Naive thymus-derived CD4-positive, alpha-beta T cell (primary cell): ENCODE measurements at regions not wholly inside any gene's neighbourhood (a gene's known extent, or its start where the extent isn't known, plus 50 kb on each side); places are given as distances from the start of the nearest gene placed in this dataset.
"Not testable (repeated sequence)": the region's sequence is repeated elsewhere in the genome, so short reads cannot be mapped to it uniquely, and the experiment has no call there.

ENCODE experiments used
- ATAC-seq: fragments of 150-1000 bp; cut with Tn5 transposase; 2 replicates; pipeline ENCODE4 v1.10.0; 2021; ENCODE audit warnings: mild to moderate bottlenecking, moderate library complexity
- CTCF ChIA-PET: fragments of 350-600 bp; sonication (Branson Sonifier 250); formaldehyde crosslinking; loops from one replicate; lab custom pipeline; 2021; ENCODE audit warnings: antibody characterized with exemption; lab: Charles Lee
- POLR2A ChIA-PET: fragments of 350-600 bp; sonication (Branson Sonifier 250); formaldehyde crosslinking; loops from one replicate; lab custom pipeline; 2021; ENCODE audit warnings: antibody characterized with exemption, inconsistent platforms; lab: Charles Lee
- DNase-seq, 9 donors: peaks; one replicate each; pipeline versions ENCODE4 v3.0.0 to v3.0.0-alpha.2; 2020 to 2022; ENCODE audit warnings: mixed read lengths in 1 of 9
- H3K27ac ChIP-seq: one replicate; pipeline ENCODE4 v1.7.0; 2013; ENCODE audit warnings: mild to moderate bottlenecking, low read depth, low read length, moderate library complexity
- H3K27me3 ChIP-seq, 2 donors: one replicate each; pipeline ENCODE4 v1.7.0; 2013; ENCODE audit warnings: low read length in 2 of 2, mild to moderate bottlenecking in 2 of 2, moderate library complexity in 2 of 2; ENCODE audit not compliant: control insufficient read depth in 2 of 2, insufficient read depth in 2 of 2
- H3K36me3 ChIP-seq, 3 experiments: 1 replicate in 2 of 3; 2 replicates in 1 of 3; pipeline ENCODE4 v1.7.0; 2013; ENCODE audit warnings: low read length in 3 of 3, mild to moderate bottlenecking in 3 of 3, moderate library complexity in 1 of 3; ENCODE audit not compliant: insufficient read depth in 3 of 3, control insufficient read depth in 2 of 3
- H3K4me1 ChIP-seq, 2 donors: one replicate each; pipeline ENCODE4 v1.7.0; 2013; ENCODE audit warnings: low read length in 2 of 2, mild to moderate bottlenecking in 2 of 2, moderate library complexity in 1 of 2; ENCODE audit not compliant: control insufficient read depth in 2 of 2, insufficient read depth in 2 of 2
- H3K4me3 ChIP-seq: 2 replicates; pipeline ENCODE4 v1.7.0; 2013; ENCODE audit warnings: mild to moderate bottlenecking, low read length
- H3K9me3 ChIP-seq, 3 experiments: 1 replicate in 2 of 3; 2 replicates in 1 of 3; pipeline ENCODE4 v1.7.0; 2013; ENCODE audit warnings: low read length in 3 of 3; ENCODE audit not compliant: control insufficient read depth in 2 of 3
- H3K27ac Mint-ChIP-seq, 9 donors: one replicate each; pipeline ENCODE4 v1.8.0; 2020 to 2022; ENCODE audit warnings: mixed read lengths in 9 of 9, mild to moderate bottlenecking in 8 of 9, moderate library complexity in 5 of 9, inconsistent platforms in 2 of 9
- H3K27me3 Mint-ChIP-seq, 5 donors: one replicate each; pipeline ENCODE4 v1.8.0; 2021 to 2022; ENCODE audit warnings: mixed read lengths in 5 of 5, mild to moderate bottlenecking in 1 of 5
- H3K36me3 Mint-ChIP-seq, 5 donors: one replicate each; pipeline ENCODE4 v1.8.0; 2020 to 2022; ENCODE audit warnings: mixed read lengths in 5 of 5, mild to moderate bottlenecking in 3 of 5, inconsistent platforms in 1 of 5
- H3K4me1 Mint-ChIP-seq, 7 donors: one replicate each; pipeline ENCODE4 v1.8.0; 2020 to 2022; ENCODE audit warnings: mixed read lengths in 7 of 7, mild to moderate bottlenecking in 3 of 7, inconsistent platforms in 1 of 7
- H3K4me3 Mint-ChIP-seq, 10 donors: one replicate each; pipeline ENCODE4 v1.8.0; 2020 to 2022; ENCODE audit warnings: mild to moderate bottlenecking in 10 of 10, mixed read lengths in 10 of 10, moderate library complexity in 6 of 10, inconsistent platforms in 2 of 10
- H3K9me3 Mint-ChIP-seq, 11 donors: one replicate each; pipeline ENCODE4 v1.8.0; 2020 to 2022; ENCODE audit warnings: mixed read lengths in 11 of 11, mild to moderate bottlenecking in 4 of 11, inconsistent platforms in 1 of 11, moderate library complexity in 1 of 11
- intact Hi-C, 2 donors: fragments of 100-400 bp; cut with micrococcal nuclease; formaldehyde crosslinking; loops; one replicate each; pipeline ENCODE4 v1.15.1; 2023

GRCh38 chrX:18036394-18036793 lies 175.3 kb upstream of the RAI2 start:
- Mint-ChIP-seq H3K36me3 (no peaks in the 10 kb centered on the region), H3K9me3 (no peaks in the 10 kb centered on the region), H3K27ac (no peak overlapping the region), H3K27me3 (peaks cover 0 to 1% (median 0%) of the 10 kb centered on the region in 5 donors), H3K4me1 (no peaks in the 10 kb centered on the region), H3K4me3 (no peak overlapping the region)
- no peaks in the 10 kb centered on the region for H3K27me3 ChIP-seq
- no peak for ATAC-seq
- no peak overlapping the region for H3K4me3 ChIP-seq
- intact Hi-C loops: no loop called here
- H3K9me3 ChIP-seq: no peaks in the 10 kb centered on the region
- DNase-seq: no peak
- H3K27ac ChIP-seq: no peak overlapping the region
- H3K4me1 ChIP-seq: no peaks in the 10 kb centered on the region
- ChIA-PET POLR2A (no interaction called here), CTCF (no interaction called here)
- H3K36me3 ChIP-seq: no peaks in the 10 kb centered on the region

DNA sequence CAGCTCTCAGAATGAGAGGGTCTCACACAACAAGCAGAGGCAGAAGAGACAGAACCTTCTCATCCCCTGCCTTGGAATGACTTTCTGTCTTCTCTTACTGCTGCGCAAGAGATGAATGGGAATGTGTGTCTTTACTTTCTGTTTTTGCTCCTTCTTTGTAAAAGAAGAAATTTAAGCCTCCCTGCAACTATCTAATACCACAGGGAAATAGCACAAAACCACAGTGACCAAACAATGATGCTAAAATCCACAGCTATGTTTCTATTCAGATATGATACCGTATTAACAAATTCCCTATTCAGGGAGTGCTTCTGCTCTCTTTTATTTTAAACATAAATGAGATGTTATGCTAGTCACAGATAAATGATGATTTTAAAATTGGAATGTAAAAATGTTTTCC lies 173.8 kb upstream of the RAI2 start:
- H3K27me3 Mint-ChIP-seq: no peaks in the 10 kb centered on the region
- no peak overlapping the region for H3K4me3 ChIP-seq

DNA sequence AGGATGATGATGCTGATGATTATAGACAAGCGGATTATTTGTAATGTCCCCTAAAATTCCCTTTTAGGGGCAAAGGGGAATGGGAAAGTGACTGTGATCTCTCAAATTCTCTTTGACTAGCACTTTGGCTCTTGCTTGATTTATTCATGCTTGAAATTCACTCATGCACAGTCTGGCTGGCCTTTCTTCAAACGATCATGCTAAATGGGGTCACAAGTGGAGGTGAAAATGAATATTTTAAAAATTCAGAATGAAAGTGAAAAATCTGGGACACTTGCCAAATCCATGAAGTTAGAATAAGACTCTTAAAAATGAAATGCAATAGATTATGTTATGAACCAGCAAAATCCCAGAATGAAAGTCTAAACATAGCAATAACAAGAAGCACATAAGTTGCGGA lies 173.4 kb upstream of the RAI2 start:
- Mint-ChIP-seq H3K27me3 (no peaks in the 10 kb centered on the region), H3K27ac (no peak overlapping the region), H3K9me3 (peaks cover 0 to 6% (median 0%) of the 10 kb centered on the region in 11 donors), H3K36me3 (no peaks in the 10 kb centered on the region), H3K4me3 (no peak overlapping the region), H3K4me1 (no peaks in the 10 kb centered on the region)
- ATAC-seq (no peak), DNase-seq (no peak)
- intact Hi-C loops: no loop called here
- Histone ChIP-seq H3K27ac (no peak overlapping the region), H3K9me3 (no peaks in the 10 kb centered on the region), H3K27me3 (no peaks in the 10 kb centered on the region), H3K4me1 (no peaks in the 10 kb centered on the region), H3K4me3 (no peak overlapping the region), H3K36me3 (no peaks in the 10 kb centered on the region)
- CTCF ChIA-PET: no interaction called here
- POLR2A ChIA-PET: no interaction called here

More for the DNA sequence above, 173.8 kb upstream of the RAI2 start:
- DNase-seq (no peak), ATAC-seq (no peak)
- Histone ChIP-seq H3K9me3 (no peaks in the 10 kb centered on the region), H3K27me3 (no peaks in the 10 kb centered on the region), H3K36me3 (no peaks in the 10 kb centered on the region), H3K4me1 (no peaks in the 10 kb centered on the region), H3K27ac (no peak overlapping the region)
- H3K4me1 Mint-ChIP-seq: no peaks in the 10 kb centered on the region
- H3K4me3 Mint-ChIP-seq: no peak overlapping the region
- H3K9me3 Mint-ChIP-seq: peaks cover 0 to 6% (median 0%) of the 10 kb centered on the region in 11 donors
- intact Hi-C loops: no loop called here
- CTCF ChIA-PET: no interaction called here
- POLR2A ChIA-PET: no interaction called here
- no peak overlapping the region for H3K27ac Mint-ChIP-seq
- no peaks in the 10 kb centered on the region for H3K36me3 Mint-ChIP-seq

DNA sequence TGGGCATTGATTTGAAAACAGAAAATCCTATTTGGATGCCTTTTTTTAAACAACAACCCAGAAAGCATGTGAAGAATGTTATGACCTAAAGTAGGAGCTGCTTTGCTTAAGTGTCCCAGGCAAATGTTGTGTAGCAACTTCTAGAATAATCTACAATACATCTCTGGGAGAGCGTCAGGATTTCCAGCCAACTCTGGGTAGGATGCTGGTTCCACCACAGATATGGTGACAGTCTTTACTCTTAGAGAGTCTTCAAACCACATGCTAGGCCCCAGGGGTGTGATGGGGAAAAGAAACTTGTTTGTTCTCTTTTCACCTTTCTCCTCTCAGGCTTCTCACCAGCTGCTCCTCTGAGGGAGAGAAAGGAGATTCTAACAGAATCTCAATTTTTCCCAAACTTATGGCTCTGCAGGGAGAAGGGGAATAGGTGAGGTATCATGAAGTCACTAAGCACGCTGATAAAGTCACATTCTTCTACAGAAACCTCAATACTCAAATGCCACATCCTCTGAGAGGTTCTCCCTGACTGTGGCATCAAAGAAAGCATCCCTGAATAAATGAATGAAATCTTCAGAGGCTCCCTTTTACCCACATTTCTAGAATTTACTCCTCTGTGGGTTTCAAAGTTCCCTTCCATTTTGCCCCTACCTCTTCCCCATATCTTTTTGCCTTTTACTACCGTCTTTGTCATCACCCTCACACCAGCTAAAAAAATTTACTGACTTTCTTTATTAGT lies 171.6 kb upstream of the RAI2 start:
- no peaks in the 10 kb centered on the region for H3K9me3 ChIP-seq
- no peak overlapping the region for H3K27ac ChIP-seq
- H3K4me1 Mint-ChIP-seq: no peaks in the 10 kb centered on the region
- no peaks in the 10 kb centered on the region for H3K36me3 ChIP-seq
- CTCF ChIA-PET: no interaction called here
- no peak overlapping the region for H3K4me3 ChIP-seq
- POLR2A ChIA-PET: no interaction called here
- DNase-seq: no peak
- no peaks in the 10 kb centered on the region for H3K4me1 ChIP-seq
- no peaks in the 10 kb centered on the region for H3K36me3 Mint-ChIP-seq
- H3K9me3 Mint-ChIP-seq: peaks cover 0 to 6% (median 0%) of the 10 kb centered on the region in 11 donors
- no peak overlapping the region for H3K27ac Mint-ChIP-seq
- intact Hi-C loops: no loop called here
- no peaks in the 10 kb centered on the region for H3K27me3 Mint-ChIP-seq
- no peaks in the 10 kb centered on the region for H3K27me3 ChIP-seq
- no peak overlapping the region for H3K4me3 Mint-ChIP-seq
- no peak for ATAC-seq

GRCh38 chrX:18031726-18032375 lies 170.8 kb upstream of the RAI2 start:
- Mint-ChIP-seq H3K4me3 (no peak overlapping the region), H3K27me3 (no peaks in the 10 kb centered on the region), H3K9me3 (peaks cover 0 to 6% (median 0%) of the 10 kb centered on the region in 11 donors), H3K4me1 (no peaks in the 10 kb centered on the region), H3K36me3 (no peaks in the 10 kb centered on the region), H3K27ac (no peak overlapping the region)
- no peaks in the 10 kb centered on the region for H3K9me3 ChIP-seq
- H3K27me3 ChIP-seq: no peaks in the 10 kb centered on the region
- H3K27ac ChIP-seq: no peak overlapping the region
- POLR2A ChIA-PET: no interaction called here
- H3K4me1 ChIP-seq: no peaks in the 10 kb centered on the region
- ATAC-seq: no peak
- CTCF ChIA-PET: no interaction called here
- no peak overlapping the region for H3K4me3 ChIP-seq
- DNase-seq: no peak
- no peaks in the 10 kb centered on the region for H3K36me3 ChIP-seq
- intact Hi-C loops: no loop called here

DNA sequence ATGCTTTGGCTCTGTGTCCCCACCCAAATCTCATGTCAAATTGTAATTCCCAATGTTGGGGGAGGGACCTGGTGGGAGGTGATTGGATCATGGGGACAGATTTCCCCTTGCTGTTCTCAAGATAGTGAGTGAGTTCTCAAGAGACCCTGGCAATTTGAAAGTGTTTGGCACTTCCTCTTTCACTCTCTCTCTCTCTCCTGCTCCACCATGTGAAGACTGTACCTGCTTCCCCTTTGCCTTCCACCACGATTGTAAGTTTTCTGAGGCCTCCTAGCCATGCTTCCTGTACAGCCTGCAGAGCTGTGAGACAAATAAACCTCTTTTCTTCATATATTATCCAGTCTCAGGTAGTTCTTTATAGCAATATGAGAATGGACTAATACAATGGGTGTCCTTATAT lies 169.6 kb upstream of the RAI2 start:
- H3K4me3 ChIP-seq, H3K9me3 Mint-ChIP-seq, H3K36me3 Mint-ChIP-seq, ATAC-seq, H3K9me3 ChIP-seq, POLR2A ChIA-PET, CTCF ChIA-PET, intact Hi-C loops, H3K4me1 Mint-ChIP-seq, H3K36me3 ChIP-seq, H3K4me3 Mint-ChIP-seq, DNase-seq, H3K27ac Mint-ChIP-seq, H3K4me1 ChIP-seq, H3K27me3 Mint-ChIP-seq, H3K27ac ChIP-seq, H3K27me3 ChIP-seq: not testable (repeated sequence)

DNA sequence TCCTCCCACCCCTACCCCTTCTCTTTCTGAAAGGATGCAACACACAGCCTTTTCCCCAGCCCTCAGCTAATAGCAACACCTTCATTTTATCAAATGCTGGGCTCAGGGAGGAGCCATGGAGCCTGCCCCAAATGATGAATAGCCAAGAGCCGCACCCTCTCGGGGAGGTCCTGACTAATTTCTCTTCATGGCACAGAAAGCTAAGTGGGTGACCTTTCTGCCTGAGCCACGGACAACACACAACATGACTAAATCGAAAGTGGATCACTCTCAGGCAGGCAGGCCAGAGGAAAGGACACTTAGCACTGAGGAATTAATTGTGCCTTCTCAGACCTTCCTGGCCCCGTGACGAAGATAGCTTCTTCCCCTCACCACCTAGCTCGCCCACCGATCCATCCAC lies 165.1 kb upstream of the RAI2 start:
- Mint-ChIP-seq H3K9me3 (peaks cover 0 to 6% (median 0%) of the 10 kb centered on the region in 11 donors), H3K27me3 (no peaks in the 10 kb centered on the region), H3K4me1 (no peaks in the 10 kb centered on the region), H3K4me3 (no peak overlapping the region), H3K27ac (no peak overlapping the region), H3K36me3 (no peaks in the 10 kb centered on the region)
- no peak overlapping the region for H3K4me3 ChIP-seq
- H3K27me3 ChIP-seq: no peaks in the 10 kb centered on the region
- no peak for ATAC-seq
- H3K9me3 ChIP-seq: no peaks in the 10 kb centered on the region
- no peak for DNase-seq
- H3K4me1 ChIP-seq: no peaks in the 10 kb centered on the region
- H3K27ac ChIP-seq: no peak overlapping the region
- POLR2A ChIA-PET: no interaction called here
- intact Hi-C loops: no loop called here
- CTCF ChIA-PET: no interaction called here
- no peaks in the 10 kb centered on the region for H3K36me3 ChIP-seq
